ENCODE measurements at regions not wholly inside any gene's neighbourhood (a gene's known extent, or its start where the extent isn't known, plus 50 kb on each side); places are given as distances from the start of the nearest gene placed in this dataset.

DNA sequence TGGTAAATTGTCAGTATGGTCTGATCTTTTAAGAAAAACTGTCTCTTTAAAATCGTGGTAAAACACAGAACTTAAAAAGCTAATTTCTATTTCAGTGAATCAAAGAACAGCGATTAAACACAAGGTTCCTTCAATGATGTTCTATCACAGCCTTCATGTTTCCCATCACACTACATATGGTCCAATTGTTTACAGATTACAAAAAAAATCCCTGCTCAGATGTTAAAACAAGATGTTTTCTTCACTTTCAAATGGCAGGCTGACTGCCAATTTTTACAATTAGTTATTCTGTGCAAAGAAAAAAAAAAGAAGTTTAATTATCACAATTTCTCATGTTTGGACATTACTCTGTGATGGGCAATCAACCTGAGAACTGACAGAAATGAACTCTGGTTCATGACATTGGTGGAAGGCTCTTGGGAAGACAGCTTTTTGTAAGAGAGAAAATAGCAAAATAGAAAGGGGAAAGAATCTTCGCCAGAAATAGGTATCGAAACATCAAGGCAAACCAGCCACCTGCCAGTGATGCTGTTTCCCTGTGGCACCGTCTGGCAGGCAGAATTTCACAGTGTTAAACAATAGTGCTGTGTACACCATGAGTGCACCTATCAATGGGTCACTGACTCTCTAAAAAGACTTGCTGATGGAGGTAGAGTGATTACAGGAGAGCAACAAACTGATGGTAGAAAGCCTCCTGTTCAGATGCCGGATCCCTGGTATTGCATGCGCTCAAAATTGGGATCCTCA lies 1020.0 kb upstream of the ARRDC3 start:
- no peak overlapping the region for H4K8ac ChIP-seq (ENCODE audit: low read depth, low read length)
- WGBS (ENCODE audit: extremely low coverage, insufficient coverage, insufficient read length), result no CpG with 5 or more reads among the region's 7 CpGs
- no peak overlapping the region for H2BK12ac ChIP-seq (ENCODE audit: low read length)
- no peak overlapping the region for H3K4ac ChIP-seq (ENCODE audit: low read depth, low read length)
- H3K27ac ChIP-seq (ENCODE audit: low read depth, low read length), result no peak overlapping the region
- no peak overlapping the region for H3K23ac ChIP-seq (ENCODE audit: low read length)
- no peak for DNase-seq
- H2BK5ac ChIP-seq (ENCODE audit: low read depth, low read length, poor library complexity), result no peak overlapping the region
- H2AK5ac ChIP-seq (ENCODE audit: low read length), result no peak overlapping the region
- H3K79me2 ChIP-seq (ENCODE audit: control insufficient read depth, insufficient read depth, low read length, poor library complexity), result no peaks in the 10 kb centered on the region
- H3K4me3 ChIP-seq (ENCODE audit: low read depth, low read length), result no peak overlapping the region
- H3K9ac ChIP-seq (ENCODE audit: low read length), result no peak overlapping the region
- H3K4me2 ChIP-seq (ENCODE audit: low read length), result no peak overlapping the region
- H4K91ac ChIP-seq (ENCODE audit: low read depth, low read length), result no peak overlapping the region
- no peaks in the 10 kb centered on the region for H3K4me1 ChIP-seq (ENCODE audit: control insufficient read depth in 1 of 2, insufficient read depth in 2 of 2, low read length in 2 of 2)
- no peak overlapping the region for H2AFZ ChIP-seq (ENCODE audit: insufficient read depth, low read length, poor library complexity)
- H3K27me3 ChIP-seq (ENCODE audit: insufficient read depth, low read length), result no peaks in the 10 kb centered on the region
- H3K9me3 ChIP-seq (ENCODE audit: insufficient read depth, low read depth, low read length), result no peaks in the 10 kb centered on the region
- no peak overlapping the region for H3K14ac ChIP-seq (ENCODE audit: low read length)
- no peaks in the 10 kb centered on the region for H3K79me1 ChIP-seq (ENCODE audit: low read length)
- no peaks in the 10 kb centered on the region for H3K36me3 ChIP-seq (ENCODE audit: control insufficient read depth in 1 of 2, insufficient read depth in 2 of 2, low read length in 2 of 2)
- H2BK120ac ChIP-seq (ENCODE audit: insufficient read depth, low read length, poor library complexity), result no peak overlapping the region
- no peak overlapping the region for H3K18ac ChIP-seq (ENCODE audit: low read length)
- no peak overlapping the region for H4K12ac ChIP-seq (ENCODE audit: low read depth, low read length)

DNA sequence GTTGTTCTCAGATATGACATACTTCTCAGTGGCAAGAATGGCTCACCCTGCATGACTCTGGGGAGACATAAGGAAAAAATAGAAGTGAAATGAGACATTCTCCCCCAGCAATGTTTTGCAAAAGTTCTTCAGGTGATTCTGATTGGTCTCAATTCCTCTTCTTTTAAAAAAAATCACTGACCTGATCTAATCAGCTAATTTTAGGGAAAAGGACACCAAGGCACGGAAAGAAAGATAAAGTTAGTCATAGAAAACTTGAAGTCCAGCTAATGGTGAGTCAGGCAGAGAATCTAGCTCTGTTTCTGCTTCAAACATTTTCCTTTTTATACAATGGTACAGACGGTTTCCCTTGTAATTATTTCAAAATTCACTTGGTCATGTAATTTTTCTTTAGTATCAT lies 1018.9 kb upstream of the ARRDC3 start:
- Histone ChIP-seq H3K79me1 (ENCODE audit: low read length) (no peaks in the 10 kb centered on the region), H3K9ac (ENCODE audit: low read length) (no peak overlapping the region), H3K27ac (ENCODE audit: low read depth, low read length) (no peak overlapping the region), H3K36me3 (ENCODE audit: control insufficient read depth in 1 of 2, insufficient read depth in 2 of 2, low read length in 2 of 2) (no peaks in the 10 kb centered on the region), H2BK5ac (ENCODE audit: low read depth, low read length, poor library complexity) (no peak overlapping the region), H2BK12ac (ENCODE audit: low read length) (no peak overlapping the region), H3K18ac (ENCODE audit: low read length) (no peak overlapping the region), H2AFZ (ENCODE audit: insufficient read depth, low read length, poor library complexity) (no peak overlapping the region), H3K4me3 (ENCODE audit: low read depth, low read length) (no peak overlapping the region), H2AK5ac (ENCODE audit: low read length) (no peak overlapping the region), H3K27me3 (ENCODE audit: insufficient read depth, low read length) (no peaks in the 10 kb centered on the region), H3K9me3 (ENCODE audit: insufficient read depth, low read depth, low read length) (no peaks in the 10 kb centered on the region), H3K4ac (ENCODE audit: low read depth, low read length) (no peak overlapping the region), H4K91ac (ENCODE audit: low read depth, low read length) (no peak overlapping the region), H3K79me2 (ENCODE audit: control insufficient read depth, insufficient read depth, low read length, poor library complexity) (no peaks in the 10 kb centered on the region), H3K4me1 (ENCODE audit: control insufficient read depth in 1 of 2, insufficient read depth in 2 of 2, low read length in 2 of 2) (no peaks in the 10 kb centered on the region), H4K12ac (ENCODE audit: low read depth, low read length) (no peak overlapping the region), H3K14ac (ENCODE audit: low read length) (no peak overlapping the region), H2BK120ac (ENCODE audit: insufficient read depth, low read length, poor library complexity) (no peak overlapping the region), H3K23ac (ENCODE audit: low read length) (no peak overlapping the region), H3K4me2 (ENCODE audit: low read length) (no peak overlapping the region), H4K8ac (ENCODE audit: low read depth, low read length) (no peak overlapping the region)
- no peak for DNase-seq
- WGBS (ENCODE audit: extremely low coverage, insufficient coverage, insufficient read length), result no CpG with 5 or more reads among the region's 2 CpGs

- Histone ChIP-seq H3K4me2 (ENCODE audit: low read length) (no peak overlapping the region), H2AFZ (ENCODE audit: insufficient read depth, low read length, poor library complexity) (no peak overlapping the region), H2AK5ac (ENCODE audit: low read length) (no peak overlapping the region), H3K9ac (ENCODE audit: low read length) (no peak overlapping the region), H3K4me3 (ENCODE audit: low read depth, low read length) (no peak overlapping the region), H3K79me2 (ENCODE audit: control insufficient read depth, insufficient read depth, low read length, poor library complexity) (no peaks in the 10 kb centered on the region), H4K91ac (ENCODE audit: low read depth, low read length) (no peak overlapping the region), H4K12ac (ENCODE audit: low read depth, low read length) (no peak overlapping the region), H3K4me1 (ENCODE audit: control insufficient read depth in 1 of 2, insufficient read depth in 2 of 2, low read length in 2 of 2) (no peaks in the 10 kb centered on the region), H4K8ac (ENCODE audit: low read depth, low read length) (no peak overlapping the region), H3K79me1 (ENCODE audit: low read length) (no peaks in the 10 kb centered on the region), H3K4ac (ENCODE audit: low read depth, low read length) (no peak overlapping the region), H3K23ac (ENCODE audit: low read length) (no peak overlapping the region), H3K18ac (ENCODE audit: low read length) (no peak overlapping the region), H2BK120ac (ENCODE audit: insufficient read depth, low read length, poor library complexity) (no peak overlapping the region), H3K9me3 (ENCODE audit: insufficient read depth, low read depth, low read length) (no peaks in the 10 kb centered on the region), H3K14ac (ENCODE audit: low read length) (no peak overlapping the region), H3K27ac (ENCODE audit: low read depth, low read length) (no peak overlapping the region), H3K27me3 (ENCODE audit: insufficient read depth, low read length) (no peaks in the 10 kb centered on the region), H3K36me3 (ENCODE audit: control insufficient read depth in 1 of 2, insufficient read depth in 2 of 2, low read length in 2 of 2) (no peaks in the 10 kb centered on the region), H2BK5ac (ENCODE audit: low read depth, low read length, poor library complexity) (no peak overlapping the region), H2BK12ac (ENCODE audit: low read length) (no peak overlapping the region)
- DNase-seq, result peak in 1 of 2 donors; percentile 10
- WGBS (ENCODE audit: extremely low coverage, insufficient coverage, insufficient read length), result no CpG with 5 or more reads among the region's 5 CpGs
Observed at GRCh38 chr5:92401492-92401891, 1018.4 kb upstream of the ARRDC3 start.

DNA sequence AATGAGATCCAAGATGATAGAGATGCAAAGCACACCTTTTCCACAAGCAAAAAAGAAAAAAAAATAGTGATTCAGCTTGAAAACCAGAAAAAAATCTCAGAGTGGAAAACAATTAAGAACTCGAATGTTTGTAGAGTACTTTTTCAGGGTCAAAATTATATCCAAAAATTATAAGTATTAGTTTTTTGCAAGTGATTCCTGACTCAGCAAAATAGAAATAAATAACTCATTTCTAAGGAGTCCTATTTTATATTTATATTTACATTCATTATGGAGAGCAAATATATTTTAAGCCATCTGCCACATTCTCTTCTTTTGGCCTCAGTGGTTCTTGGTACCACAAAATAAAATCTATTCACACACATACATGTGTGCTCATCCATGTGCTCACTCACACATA lies 1011.8 kb upstream of the ARRDC3 start:
- H4K12ac ChIP-seq (ENCODE audit: low read depth, low read length), result no peak overlapping the region
- no peaks in the 10 kb centered on the region for H3K79me2 ChIP-seq (ENCODE audit: control insufficient read depth, insufficient read depth, low read length, poor library complexity)
- H3K9me3 ChIP-seq (ENCODE audit: insufficient read depth, low read depth, low read length), result no peaks in the 10 kb centered on the region
- DNase-seq, result no peak
- H3K14ac ChIP-seq (ENCODE audit: low read length), result no peak overlapping the region
- H3K4me2 ChIP-seq (ENCODE audit: low read length), result no peak overlapping the region
- H4K91ac ChIP-seq (ENCODE audit: low read depth, low read length), result no peak overlapping the region
- WGBS (ENCODE audit: extremely low coverage, insufficient coverage, insufficient read length), result no CpG with 5 or more reads among the region's 1 CpG
- no peaks in the 10 kb centered on the region for H3K27me3 ChIP-seq (ENCODE audit: insufficient read depth, low read length)
- H3K4me3 ChIP-seq (ENCODE audit: low read depth, low read length), result no peak overlapping the region
- no peaks in the 10 kb centered on the region for H3K36me3 ChIP-seq (ENCODE audit: control insufficient read depth in 1 of 2, insufficient read depth in 2 of 2, low read length in 2 of 2)
- H3K18ac ChIP-seq (ENCODE audit: low read length), result no peak overlapping the region
- H2BK12ac ChIP-seq (ENCODE audit: low read length), result no peak overlapping the region
- no peaks in the 10 kb centered on the region for H3K79me1 ChIP-seq (ENCODE audit: low read length)
- H2BK5ac ChIP-seq (ENCODE audit: low read depth, low read length, poor library complexity), result no peak overlapping the region
- H3K4ac ChIP-seq (ENCODE audit: low read depth, low read length), result no peak overlapping the region
- H3K4me1 ChIP-seq (ENCODE audit: control insufficient read depth in 1 of 2, insufficient read depth in 2 of 2, low read length in 2 of 2), result no peaks in the 10 kb centered on the region
- H3K27ac ChIP-seq (ENCODE audit: low read depth, low read length), result no peak overlapping the region
- H2AFZ ChIP-seq (ENCODE audit: insufficient read depth, low read length, poor library complexity), result no peak overlapping the region
- no peak overlapping the region for H3K23ac ChIP-seq (ENCODE audit: low read length)
- H2AK5ac ChIP-seq (ENCODE audit: low read length), result no peak overlapping the region
- H3K9ac ChIP-seq (ENCODE audit: low read length), result no peak overlapping the region
- no peak overlapping the region for H4K8ac ChIP-seq (ENCODE audit: low read depth, low read length)
- H2BK120ac ChIP-seq (ENCODE audit: insufficient read depth, low read length, poor library complexity), result no peak overlapping the region
